GM12878 (cell line): ENCODE measurements at regions not wholly inside any gene's neighbourhood (a gene's known extent, or its start where the extent isn't known, plus 50 kb on each side); places are given as distances from the start of the nearest gene placed in this dataset.

Experiments
- ATAC-seq: fragments of 200-7000 bp; cut with Tn5 transposase; 3 replicates; pipeline ENCODE4 v1.9.1; 2020; ENCODE audit warnings: mild to moderate bottlenecking, moderate library complexity
- BruUV-seq: library from RNA; stranded (reverse); fragments of 400-500 nt; replicated peaks from 2 replicates; lab custom pipeline; 2021; lab: Mats Ljungman, UMichigan
- CTCF ChIA-PET: fragments of 300-600 bp; sonication (Branson Sonifier 250); formaldehyde crosslinking; extraction: SDS; loops from one replicate; lab custom pipeline; 2021; ENCODE audit warnings: inconsistent platforms; lab: Yijun Ruan, JAX
- POLR2A ChIA-PET: fragments of 350-600 bp; formaldehyde crosslinking; extraction: SDS; loops from one replicate; lab custom pipeline; 2021; ENCODE audit warnings: inconsistent platforms; lab: Charles Lee
- RAD21 ChIA-PET: fragments of 300-600 bp; sonication (Branson Sonifier 250); formaldehyde crosslinking; loops from one replicate; lab custom pipeline; 2023; ENCODE audit warnings: antibody characterized with exemption; ENCODE audit not compliant: unreplicated experiment; lab: Charles Lee
- SMC1A ChIA-PET: fragments of 300-600 bp; sonication (Branson Sonifier 250); formaldehyde crosslinking; loops from one replicate; lab custom pipeline; 2023; ENCODE audit not compliant: unreplicated experiment, uncharacterized antibody; lab: Charles Lee
- DNase-seq: peaks from one replicate; pipeline ENCODE4 v3.0.0-alpha.2; 2011; ENCODE audit warnings: low read depth, low spot score
- FAIRE-seq: peaks from 3 replicates; lab custom pipeline; 2011; peaks lifted over from hg19 to GRCh38; lab: Jason Lieb, UNC
- H2AFZ ChIP-seq: 2 replicates; pipeline ENCODE4 v1.6.0; 2011; ENCODE audit warnings: low read depth, low read length, control low read depth; ENCODE audit not compliant: control insufficient read depth
- H3K27ac ChIP-seq: 2 replicates; pipeline ENCODE4 v1.5.1; 2011; ENCODE audit warnings: control low read depth; ENCODE audit not compliant: control insufficient read depth, insufficient read depth
- H3K27me3 ChIP-seq, 2 experiments: replicated peaks in 1 of 2; 2 replicates each; pipeline versions ENCODE4 v1.6.0 to v1.6.1; 2011; ENCODE audit warnings: low read length in 1 of 2; ENCODE audit not compliant: control insufficient read depth in 2 of 2, insufficient read depth in 2 of 2
- H3K36me3 ChIP-seq, 2 experiments: 2 replicates each; pipeline ENCODE4 v1.5.1; 2011; ENCODE audit warnings: low read length in 1 of 2; ENCODE audit not compliant: control insufficient read depth in 2 of 2, insufficient read depth in 2 of 2
- H3K4me1 ChIP-seq: 2 replicates; pipeline ENCODE4 v1.6.1; 2011; ENCODE audit warnings: mild to moderate bottlenecking, low read length, moderate library complexity, mixed read lengths; ENCODE audit not compliant: control insufficient read depth, insufficient read depth
- H3K4me2 ChIP-seq: 2 replicates; pipeline ENCODE4 v1.6.0; 2011; ENCODE audit warnings: control low read depth; ENCODE audit not compliant: control insufficient read depth, insufficient read depth
- H3K4me3 ChIP-seq: fragments of 200-600 bp; sonication (generic); 2 replicates; pipeline ENCODE4 v1.5.1; 2016
- H3K79me2 ChIP-seq: 2 replicates; pipeline ENCODE4 v1.6.0; 2011; ENCODE audit warnings: low read length; ENCODE audit not compliant: control insufficient read depth, insufficient read depth
- H3K9ac ChIP-seq: 2 replicates; pipeline ENCODE4 v1.8.0; 2011; ENCODE audit warnings: low read length, control low read depth, mixed read lengths; ENCODE audit not compliant: control insufficient read depth, insufficient read depth
- H3K9me3 ChIP-seq: replicated peaks from 3 replicates; pipeline ENCODE4 v1.5.1; 2011; ENCODE audit warnings: mild to moderate bottlenecking, low read length; ENCODE audit not compliant: control insufficient read depth, insufficient read depth
- H4K20me1 ChIP-seq: 2 replicates; pipeline ENCODE4 v1.6.0; 2011; ENCODE audit not compliant: control insufficient read depth, insufficient read depth
- CBX5 ChIP-seq: sonication (generic); IDR thresholded peaks from 2 replicates; pipeline ENCODE4 v1.6.1; 2016; ENCODE audit warnings: low read depth, moderate library complexity, mild to moderate bottlenecking, inconsistent platforms
- FOXK2 ChIP-seq: fragments of 450-650 bp; IDR thresholded peaks from 2 replicates; pipeline ENCODE4 v1.6.1; 2017; ENCODE audit warnings: mild to moderate bottlenecking, moderate library complexity
- FOXM1 ChIP-seq: IDR thresholded peaks from 2 replicates; pipeline ENCODE4 v1.6.1; 2012; ENCODE audit warnings: low read depth, mild to moderate bottlenecking, inconsistent platforms, low read length, moderate library complexity
- IRF4 ChIP-seq: IDR thresholded peaks from 2 replicates; pipeline ENCODE4 v1.6.1; 2011; ENCODE audit warnings: low read depth, low read length
- KDM1A ChIP-seq: fragments of 200-600 bp; sonication (generic); IDR thresholded peaks from 2 replicates; pipeline ENCODE4 v1.6.1; 2016; ENCODE audit warnings: borderline replicate concordance
- NBN ChIP-seq: fragments of 450-650 bp; IDR thresholded peaks from 2 replicates; pipeline ENCODE4 v1.6.1; 2016
- NFYA ChIP-seq: IDR thresholded peaks from 2 replicates; pipeline ENCODE4 v1.6.1; 2011; ENCODE audit warnings: low read depth, mild to moderate bottlenecking, low read length, improper control_type of control experiment, borderline replicate concordance
- NR2C2 ChIP-seq: IDR thresholded peaks from 2 replicates; pipeline ENCODE4 v1.6.1; 2011; ENCODE audit warnings: borderline replicate concordance, low read depth; ENCODE audit not compliant: control insufficient read depth, insufficient read length
- PML ChIP-seq: IDR thresholded peaks from 2 replicates; pipeline ENCODE4 v1.6.1; 2012; ENCODE audit warnings: low read length, inconsistent platforms
- POLR2A ChIP-seq: IDR thresholded peaks from 2 replicates; pipeline ENCODE4 v1.6.1; 2011; ENCODE audit warnings: low read depth, mild to moderate bottlenecking, low read length
- RCOR1 ChIP-seq: conservative IDR thresholded peaks from 2 replicates; pipeline ENCODE4 v1.6.1; 2012; ENCODE audit warnings: low read depth, low read length, improper control_type of control experiment
- SIN3A ChIP-seq: IDR thresholded peaks from 2 replicates; pipeline ENCODE4 v1.6.1; 2012; ENCODE audit warnings: low read depth, low read length, improper control_type of control experiment
- SMAD1 ChIP-seq: fragments of 450-650 bp; IDR thresholded peaks from 2 replicates; pipeline ENCODE4 v1.6.1; 2018; ENCODE audit warnings: mild to moderate bottlenecking, low read depth; ENCODE audit not compliant: partially characterized antibody
- WGBS: methylation state at CpG from one replicate; pipeline ENCODE4 v1.1.6; 2016; ENCODE audit warnings: low lambda C conversion rate; ENCODE audit not compliant: insufficient replicate concordance, insufficient coverage; ENCODE audit errors: missing lambda C conversion rate; 5-methylcytosine and 5-hydroxymethylcytosine counted together
- in situ Hi-C: fragments of 300-500 bp; cut with MboI; formaldehyde crosslinking; loops from 9 replicates; pipeline ENCODE4 v1.14.3; 2018; ENCODE audit warnings: mixed read lengths
- intact Hi-C: fragments of 100-400 bp; cut with micrococcal nuclease; formaldehyde crosslinking; loops from one replicate; pipeline ENCODE4 v1.14.2; 2022; ENCODE audit not compliant: unreplicated experiment
- TF ChIP-seq, protein P1 (sequence below): fragments of 450-650 bp; IDR thresholded peaks from 2 replicates; pipeline ENCODE4 v1.6.1; 2016; ENCODE audit warnings: mild to moderate bottlenecking

DNA sequence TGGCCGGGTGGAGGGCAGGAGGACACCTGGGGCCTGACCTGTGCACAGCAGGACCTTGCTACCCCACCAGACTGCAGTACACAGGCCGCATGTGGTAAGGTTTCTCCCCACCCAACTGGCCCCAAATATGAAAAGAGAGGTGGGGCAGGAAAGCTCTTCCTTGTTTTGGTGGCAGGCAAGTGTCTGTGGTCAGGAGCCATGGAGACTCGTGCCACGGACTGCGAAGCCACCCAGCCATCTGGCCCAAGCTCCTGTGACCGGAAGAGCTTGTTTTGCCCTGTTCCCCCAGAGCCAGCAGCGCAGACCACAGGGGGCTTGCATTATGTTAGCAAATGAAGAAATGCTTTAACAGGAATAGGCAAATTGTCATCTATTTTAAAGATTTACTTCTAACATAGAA, 54.9 kb downstream of the OLIG1 start:
- ATAC-seq (no peak), DNase-seq (no peak), FAIRE-seq (no peak)
- Histone ChIP-seq H3K36me3 (no peaks in the 10 kb centered on the region), H4K20me1 (no peaks in the 10 kb centered on the region), H3K9ac (no peak overlapping the region), H3K79me2 (no peaks in the 10 kb centered on the region), H3K4me3 (no peak overlapping the region), H3K4me1 (no peaks in the 10 kb centered on the region), H3K4me2 (no peak overlapping the region), H3K27me3 (peaks cover 2% of the 10 kb centered on the region in 2 experiments; a peak in 3 of 4 replicates), H3K9me3 (no peaks in the 10 kb centered on the region), H3K27ac (no peak overlapping the region), H2AFZ (no peak overlapping the region)
- ChIA-PET SMC1A (interaction anchor here (0.8 to 1.5 kb wide), 7 partner anchors 30 to 185 kb away, joined by 3 to 5 read pairs (median 3); no protein-coding TSS in a partner anchor), CTCF (interaction anchor here (0.7 to 5.2 kb wide), 10 partner anchors 12 to 292 kb away, joined by 3 to 24 read pairs (median 6); no protein-coding TSS in a partner anchor), POLR2A (no interaction called here), RAD21 (interaction anchor here (0.7 to 2.0 kb wide), 6 partner anchors 46 to 298 kb away, joined by 3 to 9 read pairs (median 3); no protein-coding TSS in a partner anchor)
- no peak for TF ChIP-seq CBX5
- TF ChIP-seq RCOR1, result no peak
- no peak for TF ChIP-seq PML
- no peak for TF ChIP-seq IRF4
- in situ Hi-C loops (loop anchor here (5.0 kb wide), 1 partner anchor 293 kb away; no protein-coding TSS in a partner anchor), intact Hi-C loops (loop anchor here (5.0 kb wide), 1 partner anchor 473 kb away; no protein-coding TSS in a partner anchor)
- 17% methylated on average over 7 of the region's 7 CpGs for WGBS
- BruUV-seq, result no TSS peak

DNA sequence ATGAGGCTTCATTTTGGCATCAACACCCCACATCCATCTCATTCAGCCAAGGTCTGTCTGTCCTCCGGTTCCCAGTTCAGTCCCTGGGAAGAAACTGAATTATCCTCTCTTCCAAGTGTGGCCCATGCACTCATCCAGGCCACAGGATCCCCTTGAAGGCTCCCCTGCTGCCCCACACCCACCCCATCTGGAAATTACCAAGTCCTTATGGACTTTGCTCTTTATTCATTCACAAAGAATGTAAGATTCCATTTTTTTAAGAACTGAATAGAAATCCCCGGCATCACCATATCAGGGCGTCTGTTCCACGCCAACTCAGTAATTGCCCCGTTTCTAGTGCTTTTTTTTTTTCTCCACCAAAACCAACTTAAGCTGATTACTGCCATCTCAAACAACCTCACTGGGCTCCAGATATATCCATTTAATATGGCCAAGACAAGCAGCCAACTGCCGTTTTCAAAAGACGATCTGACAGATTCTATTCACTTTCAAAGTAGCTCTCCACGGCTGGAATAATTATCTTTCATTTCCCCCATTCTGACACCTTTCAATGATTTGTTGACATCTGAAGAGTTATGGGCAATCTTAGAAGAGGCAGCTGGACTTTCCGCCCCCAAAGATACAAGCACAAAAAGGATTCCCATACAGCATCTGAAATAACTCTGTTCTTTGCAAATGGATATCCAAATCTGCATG, 55.9 kb downstream of the OLIG1 start:
- Histone ChIP-seq H3K4me2 (no peak overlapping the region), H3K4me1 (no peaks in the 10 kb centered on the region), H2AFZ (no peak overlapping the region), H3K9me3 (no peaks in the 10 kb centered on the region), H3K79me2 (no peaks in the 10 kb centered on the region), H3K27ac (no peak overlapping the region), H3K36me3 (no peaks in the 10 kb centered on the region), H3K4me3 (no peak overlapping the region), H3K9ac (no peak overlapping the region), H4K20me1 (no peaks in the 10 kb centered on the region), H3K27me3 (peaks cover 2% of the 10 kb centered on the region in 2 experiments; a peak in 3 of 4 replicates)
- CTCF ChIA-PET, result interaction anchor here (0.6 to 5.2 kb wide), 11 partner anchors 11 to 513 kb away, joined by 3 to 47 read pairs (median 7); partner anchors contain the start of gene CFAP298
- 46% methylated on average over 9 of the region's 9 CpGs for WGBS
- in situ Hi-C loops, result loop anchor here (5.0 kb wide), 1 partner anchor 294 kb away; no protein-coding TSS in a partner anchor
- POLR2A ChIA-PET, result no interaction called here
- RAD21 ChIA-PET, result interaction anchor here (0.6 to 2.8 kb wide), 8 partner anchors 31 to 298 kb away, joined by 3 to 23 read pairs (median 7); no protein-coding TSS in a partner anchor
- SMC1A ChIA-PET, result interaction anchor here (0.7 to 1.3 kb wide), 5 partner anchors 31 to 185 kb away, joined by 3 read pairs; no protein-coding TSS in a partner anchor
- DNase-seq, result no peak
- no peak for FAIRE-seq
- no TSS peak for BruUV-seq
- intact Hi-C loops, result loop anchor here (2.0 to 5.0 kb wide), 2 partner anchors 293 to 474 kb away; no protein-coding TSS in a partner anchor
- ATAC-seq, result no peak
- TF ChIP-seq NBN (no peak), FOXM1 (no peak), POLR2A (no peak), KDM1A (no peak), SIN3A (no peak), SMAD1 (no peak), NR2C2 (no peak), NFYA (no peak), FOXK2 (no peak)
- TF ChIP-seq, protein P1, sequence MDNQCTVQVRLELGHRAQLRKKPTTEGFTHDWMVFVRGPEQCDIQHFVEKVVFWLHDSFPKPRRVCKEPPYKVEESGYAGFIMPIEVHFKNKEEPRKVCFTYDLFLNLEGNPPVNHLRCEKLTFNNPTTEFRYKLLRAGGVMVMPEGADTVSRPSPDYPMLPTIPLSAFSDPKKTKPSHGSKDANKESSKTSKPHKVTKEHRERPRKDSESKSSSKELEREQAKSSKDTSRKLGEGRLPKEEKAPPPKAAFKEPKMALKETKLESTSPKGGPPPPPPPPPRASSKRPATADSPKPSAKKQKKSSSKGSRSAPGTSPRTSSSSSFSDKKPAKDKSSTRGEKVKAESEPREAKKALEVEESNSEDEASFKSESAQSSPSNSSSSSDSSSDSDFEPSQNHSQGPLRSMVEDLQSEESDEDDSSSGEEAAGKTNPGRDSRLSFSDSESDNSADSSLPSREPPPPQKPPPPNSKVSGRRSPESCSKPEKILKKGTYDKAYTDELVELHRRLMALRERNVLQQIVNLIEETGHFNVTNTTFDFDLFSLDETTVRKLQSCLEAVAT, result no peak
